K562 (cell line): ENCODE measurements at regions not wholly inside any gene's neighbourhood (a gene's known extent, or its start where the extent isn't known, plus 50 kb on each side); places are given as distances from the start of the nearest gene placed in this dataset.

Experiments
- ATF6 ChIP-seq: sonication (generic); formaldehyde crosslinking; IDR thresholded peaks from 2 replicates; pipeline ENCODE4 v1.4.0; 2020; ENCODE audit warnings: mild to moderate bottlenecking, missing genetic modification reagents
- BCL6 ChIP-seq: fragments of 250-450 bp; sonication (Bioruptor Pico); IDR thresholded peaks from 2 replicates; pipeline ENCODE4 v1.4.0; 2020
- CHD7 ChIP-seq: fragments of 200-600 bp; sonication (generic); IDR thresholded peaks from one replicate; pipeline ENCODE4 v1.6.1; 2012; ENCODE audit warnings: mild to moderate bottlenecking, low read depth, low read length, inconsistent platforms
- CLOCK ChIP-seq: fragments of 250-450 bp; sonication (Bioruptor Pico); IDR thresholded peaks from 2 replicates; pipeline ENCODE4 v1.4.0; 2020; ENCODE audit warnings: mild to moderate bottlenecking, moderate library complexity, borderline replicate concordance
- CREB1 ChIP-seq, 2 experiments: sonication (generic) in 1 of 2; formaldehyde crosslinking in 1 of 2; IDR thresholded peaks; 2 replicates each; pipeline versions ENCODE4 v1.6.1 to v1.8.0; 2012 to 2022; ENCODE audit warnings: inconsistent platforms in 1 of 2, mild to moderate bottlenecking in 1 of 2, missing genetic modification reagents in 1 of 2, moderate library complexity in 1 of 2
- CREB3 ChIP-seq: fragments of 450-650 bp; conservative IDR thresholded peaks from 2 replicates; pipeline ENCODE4 v1.6.1; 2016; ENCODE audit warnings: missing genetic modification characterization, low read depth, mild to moderate bottlenecking, missing compliant biosample characterization, moderate library complexity
- EP400 ChIP-seq: fragments of 450-650 bp; IDR thresholded peaks from 2 replicates; pipeline ENCODE4 v1.6.1; 2017; ENCODE audit warnings: antibody characterized with exemption, mild to moderate bottlenecking, moderate library complexity
- IRF2 ChIP-seq: sonication (generic); formaldehyde crosslinking; IDR thresholded peaks from 2 replicates; pipeline ENCODE4 v1.8.1; 2022; ENCODE audit warnings: mild to moderate bottlenecking, missing genetic modification reagents
- ZNF655 ChIP-seq: fragments of 250-450 bp; sonication (Bioruptor Pico); IDR thresholded peaks from 2 replicates; pipeline ENCODE4 v1.5.0; 2021

- TF ChIP-seq CHD7, result no peak
- no peak for TF ChIP-seq CLOCK (CRISPR knock-in tag)
- no peak for TF ChIP-seq CREB3 (tag)
- TF ChIP-seq ZNF655, result no peak
- no peak for TF ChIP-seq EP400
- no peak for TF ChIP-seq BCL6 (CRISPR knock-in tag)
- no peak for TF ChIP-seq IRF2 (CRISPR knock-in tag)
- no peak for TF ChIP-seq CREB1 (IDR thresholded peaks at IDR 0.05)
- no peak for TF ChIP-seq CREB1 (CRISPR knock-in tag; IDR thresholded peaks at IDR 0.05)
- TF ChIP-seq ATF6 (CRISPR knock-in tag), result no peak
These were observed 1347.2 kb downstream of the ROBO1 start (continued) for GRCh38 chr3:78420611-78421010.
